ENCODE measurements at regions not wholly inside any gene's neighbourhood (a gene's known extent, or its start where the extent isn't known, plus 50 kb on each side); places are given as distances from the start of the nearest gene placed in this dataset.

- no peak overlapping the region for H3K4me3 ChIP-seq
- no peaks in the 10 kb centered on the region for H3K4me1 ChIP-seq
- peaks cover 0 to 41% (median 0%) of the 10 kb centered on the region in 7 donors for H3K27me3 ChIP-seq (replicated peaks in 1 of 7)
- no peaks in the 10 kb centered on the region for H3K9me3 ChIP-seq
- WGBS, 5 donors = 74 to 77% (median 75%) methylated on average over 9 of the region's 9 CpGs
- no peak for TF ChIP-seq POLR2AphosphoS5 (IDR thresholded peaks at IDR 0.05)
- TF ChIP-seq POLR2A (IDR thresholded peaks at IDR 0.05) = no peak
- TF ChIP-seq, protein P1, sequence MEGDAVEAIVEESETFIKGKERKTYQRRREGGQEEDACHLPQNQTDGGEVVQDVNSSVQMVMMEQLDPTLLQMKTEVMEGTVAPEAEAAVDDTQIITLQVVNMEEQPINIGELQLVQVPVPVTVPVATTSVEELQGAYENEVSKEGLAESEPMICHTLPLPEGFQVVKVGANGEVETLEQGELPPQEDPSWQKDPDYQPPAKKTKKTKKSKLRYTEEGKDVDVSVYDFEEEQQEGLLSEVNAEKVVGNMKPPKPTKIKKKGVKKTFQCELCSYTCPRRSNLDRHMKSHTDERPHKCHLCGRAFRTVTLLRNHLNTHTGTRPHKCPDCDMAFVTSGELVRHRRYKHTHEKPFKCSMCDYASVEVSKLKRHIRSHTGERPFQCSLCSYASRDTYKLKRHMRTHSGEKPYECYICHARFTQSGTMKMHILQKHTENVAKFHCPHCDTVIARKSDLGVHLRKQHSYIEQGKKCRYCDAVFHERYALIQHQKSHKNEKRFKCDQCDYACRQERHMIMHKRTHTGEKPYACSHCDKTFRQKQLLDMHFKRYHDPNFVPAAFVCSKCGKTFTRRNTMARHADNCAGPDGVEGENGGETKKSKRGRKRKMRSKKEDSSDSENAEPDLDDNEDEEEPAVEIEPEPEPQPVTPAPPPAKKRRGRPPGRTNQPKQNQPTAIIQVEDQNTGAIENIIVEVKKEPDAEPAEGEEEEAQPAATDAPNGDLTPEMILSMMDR (IDR thresholded peaks at IDR 0.05 in 8 of 11, conservative IDR thresholded peaks at IDR 0.05 in 3 of 11) = no peak
- intact Hi-C loops (cut with DNase I; ENCODE audit: low total_unique reads) = no loop called here
- no peak overlapping the region for H3K27ac ChIP-seq
- DNase-seq = no peak
- no peaks in the 10 kb centered on the region for H3K36me3 ChIP-seq
Observed at GRCh38 chr20:57869951-57870315, 160.1 kb upstream of the PMEPA1 start.

- peaks cover 0 to 41% (median 0%) of the 10 kb centered on the region in 7 donors for H3K27me3 ChIP-seq (replicated peaks in 1 of 7)
- H3K36me3 ChIP-seq = no peaks in the 10 kb centered on the region
- no peaks in the 10 kb centered on the region for H3K9me3 ChIP-seq
- H3K4me1 ChIP-seq = no peaks in the 10 kb centered on the region
- H3K27ac ChIP-seq = no peak overlapping the region
- DNase-seq = no peak
- TF ChIP-seq, protein P1 (IDR thresholded peaks at IDR 0.05 in 8 of 11, conservative IDR thresholded peaks at IDR 0.05 in 3 of 11) = no peak
- no peak for TF ChIP-seq POLR2A (IDR thresholded peaks at IDR 0.05)
- no peak for TF ChIP-seq POLR2AphosphoS5 (IDR thresholded peaks at IDR 0.05)
- 70 to 79% (median 75%) methylated on average over 10 of the region's 10 CpGs for WGBS, 5 donors
- no peak overlapping the region for H3K4me3 ChIP-seq
- intact Hi-C loops (cut with DNase I; ENCODE audit: low total_unique reads) = no loop called here
Observed at GRCh38 chr20:57869291-57869950, 159.6 kb upstream of the PMEPA1 start.

DNA sequence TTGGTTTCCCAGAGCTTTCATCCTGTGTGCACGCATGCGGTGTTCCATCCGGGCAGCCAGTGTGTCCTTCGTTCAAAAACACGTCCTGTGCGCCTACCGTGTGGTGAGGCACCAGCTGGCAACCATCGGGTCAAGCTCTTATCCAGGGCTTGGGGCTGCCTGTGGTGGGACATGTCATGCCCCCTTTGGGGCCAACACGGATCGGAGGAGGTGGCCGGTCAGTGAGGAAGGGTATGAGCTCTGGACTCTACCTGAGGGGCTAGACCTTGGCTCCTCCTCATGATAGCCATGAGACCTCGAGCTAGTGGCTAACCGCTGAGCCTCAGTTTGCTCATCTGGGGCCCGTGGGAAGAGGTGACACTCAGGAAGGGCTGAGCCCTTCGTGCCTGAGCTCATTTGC is 158.5 kb upstream of the PMEPA1 start:
- peaks cover 0 to 41% (median 0%) of the 10 kb centered on the region in 7 donors for H3K27me3 ChIP-seq (replicated peaks in 1 of 7)
- no peak for DNase-seq
- no peaks in the 10 kb centered on the region for H3K4me1 ChIP-seq
- H3K9me3 ChIP-seq = no peaks in the 10 kb centered on the region
- intact Hi-C loops (cut with DNase I; ENCODE audit: low total_unique reads) = no loop called here
- no peaks in the 10 kb centered on the region for H3K36me3 ChIP-seq
- TF ChIP-seq POLR2AphosphoS5 (IDR thresholded peaks at IDR 0.05) = no peak
- H3K4me3 ChIP-seq = no peak overlapping the region
- 82 to 89% (median 86%) methylated on average over 15 of the region's 15 CpGs for WGBS, 5 donors
- H3K27ac ChIP-seq = no peak overlapping the region

- intact Hi-C loops (cut with DNase I; ENCODE audit: low total_unique reads) = no loop called here
Observed at GRCh38 chr20:57867807-57868206, 158.0 kb upstream of the PMEPA1 start.

More at GRCh38 chr20:57867807-57868206, 158.0 kb upstream of the PMEPA1 start:
- H3K9me3 ChIP-seq = no peaks in the 10 kb centered on the region
- no peaks in the 10 kb centered on the region for H3K4me1 ChIP-seq
- no peaks in the 10 kb centered on the region for H3K36me3 ChIP-seq
- DNase-seq = no peak
- no peak overlapping the region for H3K4me3 ChIP-seq
- peaks cover 0 to 41% (median 0%) of the 10 kb centered on the region in 7 donors for H3K27me3 ChIP-seq (replicated peaks in 1 of 7)
- TF ChIP-seq POLR2AphosphoS5 (IDR thresholded peaks at IDR 0.05) (no peak), POLR2A (IDR thresholded peaks at IDR 0.05) (no peak)
- TF ChIP-seq, protein P1 (IDR thresholded peaks at IDR 0.05 in 8 of 11, conservative IDR thresholded peaks at IDR 0.05 in 3 of 11) = no peak
- H3K27ac ChIP-seq = no peak overlapping the region
- 86 to 88% (median 87%) methylated on average over 2 of the region's 2 CpGs for WGBS, 5 donors
